H9 (cell line): ENCODE measurements at regions not wholly inside any gene's neighbourhood (a gene's known extent, or its start where the extent isn't known, plus 50 kb on each side); places are given as distances from the start of the nearest gene placed in this dataset.

Experiments used
- DNase-seq: peaks from one replicate; pipeline ENCODE4 v3.0.0-alpha.2; 2017
- H2AFZ ChIP-seq: one replicate; pipeline ENCODE4 v1.6.1; 2013; ENCODE audit warnings: mild to moderate bottlenecking, low read length, control low read depth, moderate library complexity
- H2AK5ac ChIP-seq: 2 replicates; pipeline ENCODE4 v1.6.1; 2013; ENCODE audit warnings: low read length, control low read depth, mixed read lengths; ENCODE audit not compliant: insufficient read length
- H2BK120ac ChIP-seq: one replicate; pipeline ENCODE4 v1.6.1; 2013; ENCODE audit warnings: low read depth, mild to moderate bottlenecking, low read length, control low read depth, inconsistent platforms; ENCODE audit not compliant: poor library complexity, severe bottlenecking
- H2BK12ac ChIP-seq: 2 replicates; pipeline ENCODE4 v1.6.1; 2013; ENCODE audit warnings: low read length, control low read depth, mixed read lengths, low read depth; ENCODE audit not compliant: insufficient read length
- H2BK15ac ChIP-seq: 2 replicates; pipeline ENCODE4 v1.6.1; 2013; ENCODE audit warnings: low read depth, low read length, control low read depth
- H2BK20ac ChIP-seq: one replicate; pipeline ENCODE4 v1.6.1; 2013; ENCODE audit warnings: low read depth, mild to moderate bottlenecking, low read length, control low read depth, inconsistent platforms; ENCODE audit not compliant: poor library complexity, severe bottlenecking
- H2BK5ac ChIP-seq: 2 replicates; pipeline ENCODE4 v1.6.1; 2013; ENCODE audit warnings: low read length, control low read depth, mixed read lengths; ENCODE audit not compliant: insufficient read length
- H3K14ac ChIP-seq: 2 replicates; pipeline ENCODE4 v1.6.1; 2013; ENCODE audit warnings: low read length, control low read depth; ENCODE audit not compliant: insufficient read depth
- H3K18ac ChIP-seq: 2 replicates; pipeline ENCODE4 v1.6.1; 2013; ENCODE audit warnings: low read depth, mild to moderate bottlenecking, mixed read lengths, low read length, control low read depth; ENCODE audit not compliant: insufficient read length
- H3K23ac ChIP-seq: 2 replicates; pipeline ENCODE4 v1.6.1; 2013; ENCODE audit warnings: low read length, control low read depth, mixed read lengths, low read depth; ENCODE audit not compliant: insufficient read length
- H3K23me2 ChIP-seq: 2 replicates; pipeline ENCODE4 v1.6.1; 2013; ENCODE audit warnings: low read depth, mild to moderate bottlenecking, mixed read lengths, low read length, control low read depth; ENCODE audit not compliant: insufficient read length, poor library complexity, severe bottlenecking
- H3K27ac ChIP-seq: 2 replicates; pipeline ENCODE4 v1.5.1; 2013; ENCODE audit warnings: low read length, control low read depth, mixed read lengths, low read depth; ENCODE audit not compliant: insufficient read length
- H3K27me3 ChIP-seq: 2 replicates; pipeline ENCODE4 v1.6.1; 2013; ENCODE audit warnings: low read length, control low read depth, inconsistent platforms; ENCODE audit not compliant: insufficient read depth
- H3K4ac ChIP-seq: 2 replicates; pipeline ENCODE4 v1.6.1; 2013; ENCODE audit warnings: low read depth, mild to moderate bottlenecking, control low read depth, inconsistent platforms, low read length, moderate library complexity
- H3K4me1 ChIP-seq: 2 replicates; pipeline ENCODE4 v1.6.1; 2013; ENCODE audit warnings: low read length, control low read depth, inconsistent platforms; ENCODE audit not compliant: insufficient read depth
- H3K4me2 ChIP-seq: 2 replicates; pipeline ENCODE4 v1.6.1; 2013; ENCODE audit warnings: low read length, control low read depth, mixed read lengths; ENCODE audit not compliant: insufficient read length, insufficient read depth
- H3K56ac ChIP-seq: 2 replicates; pipeline ENCODE4 v1.6.1; 2013; ENCODE audit warnings: low read depth, mild to moderate bottlenecking, mixed read lengths, low read length, control low read depth; ENCODE audit not compliant: insufficient read length
- H3K79me1 ChIP-seq: 2 replicates; pipeline ENCODE4 v1.6.1; 2013; ENCODE audit warnings: low read depth, mild to moderate bottlenecking, moderate library complexity, low read length, control low read depth, inconsistent platforms; ENCODE audit not compliant: insufficient read depth, poor library complexity, severe bottlenecking
- H3K79me2 ChIP-seq: 2 replicates; pipeline ENCODE4 v1.6.1; 2013; ENCODE audit warnings: low read length, control low read depth, inconsistent platforms; ENCODE audit not compliant: insufficient read depth
- H3K9ac ChIP-seq: 2 replicates; pipeline ENCODE4 v1.6.1; 2013; ENCODE audit warnings: low read length, control low read depth, mixed read lengths; ENCODE audit not compliant: insufficient read length; ENCODE audit errors: extremely low read depth
- H3K9me3 ChIP-seq: one replicate; pipeline ENCODE4 v1.6.1; 2013; ENCODE audit warnings: low read depth, low read length, inconsistent platforms; ENCODE audit not compliant: control insufficient read depth
- H3T11ph ChIP-seq: one replicate; pipeline ENCODE4 v1.6.1; 2013; ENCODE audit warnings: mild to moderate bottlenecking, low read length, control low read depth, inconsistent platforms
- H4K20me1 ChIP-seq: one replicate; pipeline ENCODE4 v1.6.1; 2013; ENCODE audit not compliant: control insufficient read depth, insufficient read length, insufficient read depth
- H4K5ac ChIP-seq: 2 replicates; pipeline ENCODE4 v1.6.1; 2013; ENCODE audit warnings: low read depth, mild to moderate bottlenecking, mixed read lengths, low read length, control low read depth; ENCODE audit not compliant: insufficient read length
- H4K8ac ChIP-seq: replicated peaks from 2 replicates; pipeline ENCODE4 v1.6.1; 2013; ENCODE audit warnings: low read length, control low read depth, mixed read lengths, low read depth; ENCODE audit not compliant: insufficient read length
- H4K91ac ChIP-seq: 2 replicates; pipeline ENCODE4 v1.6.1; 2013; ENCODE audit warnings: low read depth, mild to moderate bottlenecking, moderate library complexity, mixed read lengths, low read length, control low read depth; ENCODE audit not compliant: insufficient read length
- H3K27ac Mint-ChIP-seq, 3 experiments: 2 replicates in 2 of 3; 3 replicates in 1 of 3; pipeline ENCODE4 v1.8.0; 2020 to 2021; ENCODE audit warnings: mixed read lengths in 3 of 3, mild to moderate bottlenecking in 1 of 3, moderate library complexity in 1 of 3
- H3K27me3 Mint-ChIP-seq: 2 replicates; pipeline ENCODE4 v1.8.0; 2021; ENCODE audit warnings: low read depth, mild to moderate bottlenecking, moderate library complexity, mixed read lengths
- H3K36me3 Mint-ChIP-seq, 3 experiments: 2 replicates in 2 of 3; 3 replicates in 1 of 3; pipeline ENCODE4 v1.8.0; 2020 to 2021; ENCODE audit warnings: low read depth in 3 of 3, mixed read lengths in 3 of 3; ENCODE audit not compliant: insufficient read depth in 1 of 3
- H3K4me1 Mint-ChIP-seq, 2 experiments: 2 replicates each; pipeline ENCODE4 v1.8.0; 2020; ENCODE audit warnings: mixed read lengths in 2 of 2
- H3K4me3 Mint-ChIP-seq, 2 experiments: 2 replicates in 1 of 2; 3 replicates in 1 of 2; pipeline ENCODE4 v1.8.0; 2020 to 2021; ENCODE audit warnings: mild to moderate bottlenecking in 2 of 2, mixed read lengths in 2 of 2, moderate library complexity in 1 of 2
- H3K9me3 Mint-ChIP-seq, 2 experiments: 2 replicates in 1 of 2; 3 replicates in 1 of 2; pipeline ENCODE4 v1.8.0; 2020; ENCODE audit warnings: mild to moderate bottlenecking in 2 of 2, mixed read lengths in 2 of 2, moderate library complexity in 1 of 2
- CTCF ChIP-seq: fragments of 200-600 bp; sonication (generic); conservative IDR thresholded peaks from 3 replicates; pipeline ENCODE4 v1.8.0; 2021; ENCODE audit warnings: antibody characterized with exemption, mild to moderate bottlenecking
- WGBS: extraction: QIAGEN DNeasy Blood & Tissue Kit; methylation state at CpG from one replicate; pipeline ENCODE4 v1.1.7; 2013; ENCODE audit warnings: missing lambda C conversion rate, low lambda C conversion rate, mixed read lengths; ENCODE audit not compliant: insufficient read length; ENCODE audit errors: extremely low coverage; 5-methylcytosine and 5-hydroxymethylcytosine counted together

- Mint-ChIP-seq H3K4me3 (no peak overlapping the region), H3K27me3 (no peaks in the 10 kb centered on the region), H3K36me3 (no peaks in the 10 kb centered on the region), H3K9me3 (no peaks in the 10 kb centered on the region), H3K27ac (no peak overlapping the region), H3K4me1 (peaks cover 9% of the 10 kb centered on the region in 2 experiments)
- H3T11ph ChIP-seq = no peak overlapping the region
- DNase-seq = no peak
- H4K8ac ChIP-seq = no peak overlapping the region
- no peak overlapping the region for H2BK20ac ChIP-seq
- TF ChIP-seq CTCF = no peak
- no peak overlapping the region for H3K27ac ChIP-seq
- H3K9me3 ChIP-seq = no peaks in the 10 kb centered on the region
- no peak overlapping the region for H2BK120ac ChIP-seq
- H2AFZ ChIP-seq = no peak overlapping the region
- no peak overlapping the region for H3K14ac ChIP-seq
- no peak overlapping the region for H2BK15ac ChIP-seq
- H3K27me3 ChIP-seq = no peaks in the 10 kb centered on the region
- H3K79me2 ChIP-seq = no peaks in the 10 kb centered on the region
- no CpG with 5 or more reads among the region's 2 CpGs for WGBS
- H3K79me1 ChIP-seq = no peaks in the 10 kb centered on the region
- H2AK5ac ChIP-seq = no peak overlapping the region
- H4K5ac ChIP-seq = peak overlapping the region; percentile 41
- no peaks in the 10 kb centered on the region for H3K23me2 ChIP-seq
- H4K20me1 ChIP-seq = no peaks in the 10 kb centered on the region
- no peak overlapping the region for H3K4me2 ChIP-seq
- no peak overlapping the region for H3K56ac ChIP-seq
- no peak overlapping the region for H3K23ac ChIP-seq
- no peak overlapping the region for H3K9ac ChIP-seq
- no peak overlapping the region for H2BK5ac ChIP-seq
- H3K18ac ChIP-seq = no peak overlapping the region
- no peak overlapping the region for H4K91ac ChIP-seq
- H3K4ac ChIP-seq = no peak overlapping the region
- no peak overlapping the region for H2BK12ac ChIP-seq
- no peaks in the 10 kb centered on the region; the same call in 1 of the 2 replicates for H3K4me1 ChIP-seq
Measured at GRCh38 chr10:60606343-60607080, 171.8 kb upstream of the CDK1 start.
